Globus pallidus (tissue), 1 donor: ENCODE measurements at regions not wholly inside any gene's neighbourhood (a gene's known extent, or its start where the extent isn't known, plus 50 kb on each side); places are given as distances from the start of the nearest gene placed in this dataset.
"Not testable (repeated sequence)": the region's sequence is repeated elsewhere in the genome, so short reads cannot be mapped to it uniquely, and the experiment has no call there.

Experiments
- DNase-seq: peaks from one replicate; pipeline ENCODE4 v3.0.0-alpha.2; 2015; ENCODE audit warnings: low spot score

- no peak for DNase-seq
These were observed 180.2 kb upstream of the SOX6 start for GRCh38 chr11:16536513-16536912.

- DNase-seq, result no peak
These were observed 172.3 kb upstream of the SOX6 start for GRCh38 chr11:16528639-16529038.

DNA sequence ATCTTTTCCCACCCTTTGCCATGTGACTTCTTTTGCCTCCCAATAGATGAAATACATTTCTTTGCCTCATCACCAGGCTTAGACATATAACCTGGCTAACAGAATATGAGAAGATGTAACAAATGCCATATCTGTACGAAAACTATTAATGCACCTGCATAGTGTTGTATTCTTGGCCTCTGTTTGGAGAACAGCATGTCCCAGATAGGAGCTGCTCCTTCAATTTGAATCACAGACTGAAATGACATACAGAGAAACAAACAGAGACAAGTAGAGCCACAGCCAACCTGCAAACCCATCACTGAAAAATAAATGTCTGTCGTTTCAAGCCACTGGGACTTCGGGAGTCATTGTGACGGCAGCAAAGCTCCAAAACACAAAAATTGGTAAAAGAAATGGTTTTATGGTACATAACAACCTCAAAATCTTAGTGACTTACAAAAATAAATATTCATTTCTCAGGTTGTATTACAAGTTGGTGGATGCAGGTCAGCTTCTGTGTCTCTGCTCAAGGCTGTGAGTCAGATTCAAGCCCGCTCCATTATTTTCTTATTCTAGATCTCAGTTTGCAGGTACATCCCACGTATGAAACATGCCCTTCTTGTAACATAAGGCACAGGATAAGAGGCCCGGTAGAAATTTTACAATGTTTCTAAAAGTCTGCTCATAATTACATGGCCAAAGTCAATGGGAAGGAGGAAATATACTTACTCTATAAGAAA, 171.3 kb upstream of the SOX6 start:
- DNase-seq, result no peak

GRCh38 chr11:16526947-16527346, 170.6 kb upstream of the SOX6 start:
- no peak for DNase-seq

DNA sequence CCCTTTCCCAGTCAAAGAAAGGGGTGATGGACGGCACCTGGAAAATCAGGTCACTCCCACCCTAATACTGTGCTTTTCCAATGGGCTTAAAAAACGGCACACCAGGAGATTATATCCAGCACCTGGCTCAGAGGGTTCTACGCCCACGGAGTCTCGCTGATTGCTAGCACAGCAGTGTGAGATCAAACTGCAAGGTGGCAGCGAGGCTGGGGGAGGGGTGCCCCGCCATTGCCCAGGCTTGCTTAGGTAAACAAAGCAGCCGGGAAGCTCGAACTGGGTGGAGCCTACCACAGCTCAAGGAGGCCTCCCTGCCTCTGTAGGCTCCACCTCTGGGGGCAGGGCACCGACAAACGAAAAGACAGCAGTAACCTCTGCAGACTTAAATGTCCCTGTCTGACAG, 164.4 kb upstream of the SOX6 start:
- not testable (repeated sequence) for DNase-seq

- DNase-seq, result no peak
These were observed 156.5 kb upstream of the SOX6 start for GRCh38 chr11:16512899-16513241.

DNA sequence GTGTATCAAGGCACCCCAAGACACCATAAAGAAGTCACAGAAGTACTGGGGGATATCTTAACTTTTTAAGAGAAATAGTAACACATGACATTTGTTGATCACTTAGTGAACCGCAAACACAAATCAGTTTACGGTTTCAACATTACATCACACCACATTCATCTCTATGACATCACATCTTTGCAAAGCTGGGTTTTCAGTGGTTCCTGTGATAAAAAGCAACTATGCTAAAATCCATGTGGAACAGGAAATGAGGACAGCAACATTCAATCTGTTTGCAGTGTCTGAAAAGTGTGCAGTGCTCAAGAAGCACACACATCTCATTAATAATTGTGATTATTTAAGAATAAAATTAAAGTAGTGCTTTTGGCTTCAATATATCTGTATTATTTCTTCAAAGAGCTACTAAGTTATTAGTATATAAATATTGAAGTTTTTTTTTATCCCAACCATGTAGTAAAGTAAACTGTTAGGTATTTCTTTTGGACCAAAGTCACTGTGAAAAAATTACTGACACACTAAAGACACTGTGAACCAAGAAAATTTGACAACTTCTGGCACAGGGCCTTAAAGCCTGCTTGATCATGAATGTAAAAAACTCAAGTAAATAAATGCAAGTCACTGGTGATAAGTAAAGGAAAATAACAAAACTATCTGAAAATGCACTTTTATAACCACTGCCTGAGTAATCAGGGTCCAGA, 156.0 kb upstream of the SOX6 start:
- DNase-seq, result no peak

GRCh38 chr11:16511116-16512114, 155.1 kb upstream of the SOX6 start:
- DNase-seq, result no peak

GRCh38 chr11:16505481-16505880, 149.1 kb upstream of the SOX6 start:
- no peak for DNase-seq

DNA sequence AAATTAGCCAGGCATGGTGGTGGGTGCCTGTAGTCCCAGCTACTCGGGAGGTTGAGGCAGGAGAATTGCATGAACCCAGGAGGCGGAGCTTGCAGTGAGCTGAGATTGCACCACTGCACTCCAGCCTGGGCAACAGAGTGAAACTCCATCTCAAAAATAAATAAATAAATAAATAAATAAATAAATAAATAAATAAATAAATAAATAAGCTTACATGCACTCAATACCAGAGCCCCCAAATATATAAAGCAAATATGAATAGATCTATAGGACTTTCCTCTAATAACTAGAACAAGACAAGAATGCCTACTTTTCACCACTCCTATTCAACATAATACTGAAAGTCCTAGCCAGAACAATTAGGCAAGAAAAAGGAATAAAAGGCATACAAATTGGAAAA, 147.5 kb upstream of the SOX6 start:
- not testable (repeated sequence) for DNase-seq

DNA sequence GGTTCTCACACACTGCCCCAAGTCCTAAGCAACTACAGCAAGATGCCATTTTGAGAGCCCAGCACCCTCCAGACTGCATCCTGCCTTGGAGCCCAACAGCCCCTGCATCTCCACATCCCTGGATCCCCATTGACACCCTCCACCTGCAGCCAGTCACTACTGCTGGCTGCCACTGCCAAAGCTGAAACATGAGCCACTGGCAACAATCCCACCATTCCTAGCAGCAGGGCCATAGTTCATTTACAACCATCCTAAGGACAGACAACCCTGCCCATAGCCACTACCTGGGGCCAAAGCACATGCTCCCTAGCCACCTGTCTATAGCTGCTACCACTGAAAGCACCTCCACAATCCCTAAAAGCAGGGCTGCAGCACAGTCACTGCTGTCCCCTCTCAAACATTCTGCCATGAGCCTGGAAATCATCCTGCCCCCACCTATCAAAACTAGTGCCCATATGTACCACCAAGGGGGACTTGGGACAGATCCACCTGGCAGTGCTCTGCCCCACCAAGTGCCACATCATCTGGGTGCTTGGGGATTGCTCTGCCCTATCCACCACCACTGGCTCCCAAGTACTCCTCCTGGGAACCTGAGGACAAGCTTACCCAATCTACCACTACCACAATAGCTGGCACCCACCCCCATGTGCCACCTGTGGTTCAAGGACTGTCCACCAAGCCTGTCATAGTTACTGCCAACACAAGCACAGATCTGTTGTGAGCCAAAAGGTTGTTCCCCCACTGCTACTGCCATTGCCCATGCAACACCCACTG, 138.8 kb upstream of the SOX6 start:
- no peak for DNase-seq

GRCh38 chr11:16484434-16484833, 128.1 kb upstream of the SOX6 start:
- DNase-seq, result no peak

GRCh38 chr11:16474659-16475058, 118.3 kb upstream of the SOX6 start:
- DNase-seq, result no peak

DNA sequence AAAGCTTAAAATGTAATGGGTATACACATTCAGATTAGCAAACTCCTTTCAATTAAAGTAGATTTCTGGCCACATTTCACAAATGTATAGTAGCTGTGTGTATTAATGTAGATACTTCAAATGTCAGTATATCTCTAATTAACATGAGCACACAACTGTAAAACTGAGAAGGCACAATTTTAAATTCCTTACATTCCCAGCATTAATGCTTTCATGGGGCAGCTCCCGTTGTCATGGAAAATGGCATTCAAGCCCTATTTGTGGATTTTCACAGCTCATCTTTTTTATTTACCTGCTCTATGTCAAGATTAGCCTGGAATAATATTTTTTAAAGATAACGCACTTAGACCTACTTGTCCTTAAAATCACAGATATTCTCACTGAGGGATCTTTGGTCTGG, 113.6 kb upstream of the SOX6 start:
- DNase-seq, result no peak

DNA sequence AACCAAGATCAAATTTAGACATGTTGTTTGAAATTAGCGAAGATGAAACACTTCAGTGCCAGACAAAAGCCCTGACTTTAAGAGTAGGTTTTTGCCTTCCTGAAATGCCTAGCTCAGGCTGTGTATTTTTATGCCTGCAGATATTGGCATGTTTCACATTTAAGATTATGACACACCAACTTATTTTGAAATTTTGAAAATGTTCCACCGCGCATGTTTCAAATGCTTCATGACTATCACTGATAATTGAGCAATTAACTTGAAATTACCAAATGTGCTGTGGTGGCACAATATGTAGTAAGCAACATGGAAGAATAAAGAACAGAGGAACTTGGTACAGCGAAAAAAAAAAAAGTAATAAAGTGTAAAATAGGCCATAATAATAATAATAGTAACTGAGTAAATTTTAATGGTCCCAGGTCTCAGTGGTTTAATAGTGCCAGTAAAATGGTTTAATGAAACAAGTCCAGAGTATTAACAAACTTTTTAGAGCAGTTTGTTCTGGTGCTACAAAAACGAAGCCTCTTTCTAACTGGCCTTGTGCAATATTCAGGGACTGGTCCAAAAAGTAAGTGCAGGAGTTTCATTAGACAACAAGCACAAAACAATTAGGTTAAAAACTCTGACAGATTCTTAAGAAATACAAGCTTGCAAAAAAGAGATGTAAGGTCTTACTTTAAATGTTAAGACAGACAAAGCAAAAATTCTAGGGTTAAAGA, 112.5 kb upstream of the SOX6 start:
- no peak for DNase-seq

DNA sequence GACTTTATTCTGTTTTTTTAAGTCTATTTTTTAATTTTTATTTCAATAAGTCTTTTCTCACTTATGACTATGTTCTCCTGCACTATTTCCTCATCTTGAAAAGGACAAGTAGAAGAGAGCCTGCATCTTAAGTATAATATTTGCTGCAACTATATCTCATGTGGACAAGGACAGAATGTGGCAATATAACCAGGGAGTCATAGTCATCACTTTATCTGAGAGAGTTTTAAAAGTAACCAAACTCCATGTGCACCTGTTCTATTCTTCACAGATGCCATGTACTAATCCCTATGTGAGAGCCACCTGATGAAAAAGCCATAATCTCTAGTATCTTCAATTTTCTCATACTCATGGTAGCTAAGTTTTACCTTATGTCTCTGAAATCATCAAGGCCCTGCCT, 104.2 kb upstream of the SOX6 start:
- DNase-seq, result no peak

- no peak for DNase-seq
These were observed 100.0 kb upstream of the SOX6 start for GRCh38 chr11:16456366-16456765.

- no peak for DNase-seq
These were observed 98.0 kb upstream of the SOX6 start for GRCh38 chr11:16454289-16454863.

GRCh38 chr11:16448123-16448717, 91.9 kb upstream of the SOX6 start:
- DNase-seq, result no peak

GRCh38 chr11:16441461-16441860, 85.1 kb upstream of the SOX6 start:
- no peak for DNase-seq
